NT2/D1 (cell line): ENCODE measurements at regions not wholly inside any gene's neighbourhood (a gene's known extent, or its start where the extent isn't known, plus 50 kb on each side); places are given as distances from the start of the nearest gene placed in this dataset.

Experiments used
- DNase-seq: peaks from one replicate; pipeline ENCODE4 v3.0.0-alpha.2; 2011; ENCODE audit warnings: low read depth, low spot score
- H3K27me3 ChIP-seq: 2 replicates; pipeline ENCODE4 v1.6.0; 2011; ENCODE audit warnings: mild to moderate bottlenecking; ENCODE audit not compliant: insufficient read length, insufficient read depth
- H3K36me3 ChIP-seq: 2 replicates; pipeline ENCODE4 v1.6.1; 2011; ENCODE audit warnings: mild to moderate bottlenecking, low read length, mixed read lengths; ENCODE audit not compliant: insufficient read depth, insufficient read length
- H3K4me1 ChIP-seq: 2 replicates; pipeline ENCODE4 v1.5.1; 2011; ENCODE audit not compliant: insufficient read depth, insufficient read length
- H3K4me3 ChIP-seq: 2 replicates; pipeline ENCODE4 v1.5.1; 2011; ENCODE audit warnings: low read depth; ENCODE audit not compliant: insufficient read length
- H3K9ac ChIP-seq: 2 replicates; pipeline ENCODE4 v1.6.0; 2011; ENCODE audit warnings: low read depth; ENCODE audit not compliant: insufficient read length
- H3K9me3 ChIP-seq: 2 replicates; pipeline ENCODE4 v1.5.1; 2011; ENCODE audit warnings: mild to moderate bottlenecking, low read length; ENCODE audit not compliant: insufficient read depth
- SUZ12 ChIP-seq: IDR thresholded peaks from 2 replicates; pipeline ENCODE4 v1.6.1; 2011; ENCODE audit not compliant: insufficient read length, insufficient read depth; ENCODE audit errors: extremely low read depth
- YY1 ChIP-seq: IDR thresholded peaks from 2 replicates; pipeline ENCODE4 v1.6.1; 2011; ENCODE audit not compliant: insufficient read length, insufficient read depth
- ZNF274 ChIP-seq: IDR thresholded peaks from 2 replicates; pipeline ENCODE4 v1.6.1; 2011; ENCODE audit warnings: mild to moderate bottlenecking, low read depth, low read length

GRCh38 chr16:64364416-64364815 lies 757.4 kb downstream of the CDH11 start:
- H3K4me1 ChIP-seq = no peaks in the 10 kb centered on the region
- no peak for DNase-seq
- TF ChIP-seq ZNF274 (no peak), SUZ12 (no peak), YY1 (no peak)
- no peak overlapping the region for H3K4me3 ChIP-seq
- no peaks in the 10 kb centered on the region for H3K9me3 ChIP-seq
- H3K9ac ChIP-seq = no peak overlapping the region
- no peaks in the 10 kb centered on the region for H3K27me3 ChIP-seq
- no peaks in the 10 kb centered on the region for H3K36me3 ChIP-seq

GRCh38 chr16:64364016-64364415 lies 757.8 kb downstream of the CDH11 start:
- Histone ChIP-seq H3K4me1 (no peaks in the 10 kb centered on the region), H3K27me3 (no peaks in the 10 kb centered on the region), H3K4me3 (no peak overlapping the region), H3K9ac (no peak overlapping the region), H3K9me3 (no peaks in the 10 kb centered on the region), H3K36me3 (no peaks in the 10 kb centered on the region)
- no peak for DNase-seq
- TF ChIP-seq ZNF274 (no peak), YY1 (no peak), SUZ12 (no peak)

- TF ChIP-seq ZNF274 (no peak), YY1 (no peak), SUZ12 (no peak)
- Histone ChIP-seq H3K36me3 (no peaks in the 10 kb centered on the region), H3K27me3 (no peaks in the 10 kb centered on the region), H3K9ac (no peak overlapping the region), H3K4me1 (no peaks in the 10 kb centered on the region), H3K9me3 (no peaks in the 10 kb centered on the region), H3K4me3 (no peak overlapping the region)
- DNase-seq = no peak
These were observed 758.8 kb downstream of the CDH11 start for GRCh38 chr16:64363039-64363438.

GRCh38 chr16:64362193-64362592 lies 759.7 kb downstream of the CDH11 start:
- no peak for TF ChIP-seq YY1
- TF ChIP-seq SUZ12 = no peak
- TF ChIP-seq ZNF274 = no peak
- Histone ChIP-seq H3K4me3 (no peak overlapping the region), H3K9ac (no peak overlapping the region), H3K36me3 (no peaks in the 10 kb centered on the region), H3K4me1 (no peaks in the 10 kb centered on the region), H3K9me3 (no peaks in the 10 kb centered on the region), H3K27me3 (no peaks in the 10 kb centered on the region)
- DNase-seq = no peak

GRCh38 chr16:64361753-64362152 lies 760.1 kb downstream of the CDH11 start:
- H3K36me3 ChIP-seq = no peaks in the 10 kb centered on the region
- H3K4me1 ChIP-seq = no peaks in the 10 kb centered on the region
- H3K9me3 ChIP-seq = no peaks in the 10 kb centered on the region
- TF ChIP-seq ZNF274 (no peak), YY1 (no peak), SUZ12 (no peak)
- H3K9ac ChIP-seq = no peak overlapping the region
- DNase-seq = no peak
- no peaks in the 10 kb centered on the region for H3K27me3 ChIP-seq
- H3K4me3 ChIP-seq = no peak overlapping the region

GRCh38 chr16:64358291-64358690 lies 763.6 kb downstream of the CDH11 start:
- H3K36me3 ChIP-seq = no peaks in the 10 kb centered on the region
- H3K27me3 ChIP-seq = no peaks in the 10 kb centered on the region
- H3K9ac ChIP-seq = no peak overlapping the region
- no peak for DNase-seq
- no peaks in the 10 kb centered on the region for H3K9me3 ChIP-seq
- H3K4me3 ChIP-seq = no peak overlapping the region
- TF ChIP-seq ZNF274 = no peak
- no peak for TF ChIP-seq SUZ12
- no peak for TF ChIP-seq YY1
- H3K4me1 ChIP-seq = no peaks in the 10 kb centered on the region

- Histone ChIP-seq H3K4me1 (no peaks in the 10 kb centered on the region), H3K36me3 (no peaks in the 10 kb centered on the region), H3K27me3 (no peaks in the 10 kb centered on the region), H3K9me3 (no peaks in the 10 kb centered on the region), H3K9ac (no peak overlapping the region), H3K4me3 (no peak overlapping the region)
- DNase-seq = no peak
- TF ChIP-seq ZNF274 (no peak), YY1 (no peak), SUZ12 (no peak)
These were observed 765.6 kb downstream of the CDH11 start for GRCh38 chr16:64356267-64356666.

GRCh38 chr16:64352246-64352645 lies 769.6 kb downstream of the CDH11 start:
- DNase-seq = no peak
- no peak overlapping the region for H3K4me3 ChIP-seq
- H3K9ac ChIP-seq = no peak overlapping the region
- no peaks in the 10 kb centered on the region for H3K27me3 ChIP-seq
- no peaks in the 10 kb centered on the region for H3K4me1 ChIP-seq
- H3K36me3 ChIP-seq = no peaks in the 10 kb centered on the region
- H3K9me3 ChIP-seq = no peaks in the 10 kb centered on the region
- no peak for TF ChIP-seq SUZ12
- no peak for TF ChIP-seq ZNF274
- no peak for TF ChIP-seq YY1
